GM21717 (cell line): ENCODE measurements at regions not wholly inside any gene's neighbourhood (a gene's known extent, or its start where the extent isn't known, plus 50 kb on each side); places are given as distances from the start of the nearest gene placed in this dataset.
"Not testable (repeated sequence)": the region's sequence is repeated elsewhere in the genome, so short reads cannot be mapped to it uniquely, and the experiment has no call there.

Experiments used
- ATAC-seq: cut with Tn5 transposase; IDR thresholded peaks from one replicate; pipeline ENCODE4 v1.9.1; 2021; ENCODE audit warnings: mild to moderate bottlenecking, moderate library complexity; ENCODE audit not compliant: unreplicated experiment

GRCh38 chr4:177235026-177235425 is 74.6 kb upstream of the NEIL3 start:
- ATAC-seq, result no peak

DNA sequence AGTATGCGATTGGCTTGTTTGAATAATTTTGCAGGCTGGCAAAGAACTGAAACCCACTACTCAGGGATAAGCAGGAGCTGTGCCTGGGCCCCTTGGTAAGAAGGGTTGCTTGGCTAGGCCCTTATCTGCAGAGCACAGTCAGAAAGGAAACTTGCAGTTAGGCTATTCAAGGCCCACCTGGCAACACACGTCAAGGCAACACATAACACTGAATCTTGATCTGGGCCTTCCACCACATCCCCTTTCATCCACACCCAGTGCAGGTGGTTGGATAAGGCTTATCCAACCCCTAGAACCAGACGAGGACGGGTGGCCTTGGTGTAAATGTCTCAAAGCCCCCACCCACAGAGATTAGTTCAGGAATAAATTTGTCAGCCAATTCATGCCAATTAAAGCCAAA is 72.8 kb upstream of the NEIL3 start:
- no peak for ATAC-seq

GRCh38 chr4:177237291-177237690 is 72.4 kb upstream of the NEIL3 start:
- ATAC-seq, result no peak

GRCh38 chr4:177239477-177239876 is 70.2 kb upstream of the NEIL3 start:
- no peak for ATAC-seq

DNA sequence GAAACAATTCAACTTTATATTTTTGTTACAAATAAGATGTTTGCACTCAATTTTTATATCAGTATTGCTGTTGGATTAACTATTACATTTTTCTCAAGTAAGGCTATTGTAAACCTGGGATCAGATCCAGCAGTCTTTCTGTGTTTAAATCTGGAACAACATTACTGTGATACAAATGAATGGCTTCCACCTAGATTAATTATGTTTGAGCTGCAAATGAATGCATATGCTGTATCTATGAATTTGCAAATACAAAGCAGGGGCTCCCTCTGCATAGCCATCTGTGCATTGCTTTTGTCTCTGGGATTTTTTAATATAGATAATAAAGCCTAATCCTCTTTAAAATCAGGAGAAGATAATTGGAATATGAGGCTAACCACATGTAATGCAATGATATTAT is 69.8 kb upstream of the NEIL3 start:
- ATAC-seq, result no peak

GRCh38 chr4:177242651-177243286 is 66.9 kb upstream of the NEIL3 start:
- ATAC-seq, result no peak

DNA sequence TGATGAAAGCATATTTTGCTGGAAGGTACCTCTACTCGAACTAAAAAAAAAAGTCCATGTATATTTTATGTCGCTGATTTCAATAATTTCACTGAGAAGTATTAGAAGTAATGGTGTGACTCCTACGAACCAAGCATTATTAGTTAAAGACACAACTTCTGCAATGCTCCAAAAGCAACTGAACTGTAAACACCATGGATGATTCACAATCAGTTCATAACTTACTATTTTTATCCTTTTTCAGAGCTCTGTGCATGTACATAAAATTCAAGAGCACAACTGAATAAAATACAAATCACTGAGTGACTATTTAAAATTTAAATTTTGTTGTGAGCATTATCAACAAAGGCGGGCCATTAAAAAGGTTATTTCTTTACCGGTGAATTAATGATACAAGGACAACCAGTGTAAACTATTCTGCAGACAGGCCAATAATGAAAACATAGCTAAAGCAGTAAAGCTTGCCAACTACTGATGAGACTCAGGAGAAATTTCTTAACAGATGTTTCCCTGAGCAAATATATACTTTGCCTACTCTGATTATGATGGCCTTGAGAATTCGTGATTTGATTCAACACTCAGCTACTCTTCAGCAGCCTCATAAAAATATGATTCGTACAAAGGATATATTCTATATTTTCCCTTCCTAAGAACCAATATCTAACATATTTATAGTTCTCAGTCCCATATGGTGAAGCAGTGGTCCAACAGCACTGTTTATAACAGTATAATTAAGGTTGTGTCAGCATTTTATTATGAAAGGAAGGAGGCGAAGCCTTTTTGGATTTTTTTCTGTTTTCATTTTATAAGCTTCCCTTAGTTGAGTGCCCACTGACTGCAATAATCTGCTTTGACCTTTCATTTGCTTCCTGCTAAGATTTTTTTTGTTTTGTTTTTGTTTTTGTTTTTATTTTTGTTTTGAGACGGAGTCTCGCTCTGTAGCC is 62.8 kb upstream of the NEIL3 start:
- no peak for ATAC-seq

- peak; percentile 91 for ATAC-seq
Observed at GRCh38 chr4:177250056-177250696, 59.5 kb upstream of the NEIL3 start.

DNA sequence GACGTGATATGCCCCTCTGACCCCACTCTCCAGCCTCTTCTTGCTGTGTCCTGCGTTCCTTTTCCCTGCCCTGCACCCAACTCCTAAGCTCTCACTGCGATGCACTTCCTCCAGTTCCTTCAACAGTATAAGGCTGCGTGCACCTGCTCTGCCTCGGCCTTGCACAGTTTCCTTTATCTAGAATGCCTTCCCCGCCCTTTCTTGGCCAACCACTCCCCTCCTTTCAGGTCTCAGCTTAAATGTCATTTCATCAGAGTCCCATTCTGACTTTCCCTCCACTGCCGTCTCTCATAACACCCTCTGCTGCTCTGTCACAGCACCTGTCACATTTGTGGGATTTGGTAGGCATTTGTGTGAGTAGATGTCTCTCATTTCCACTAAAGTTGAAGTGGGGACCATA is 58.4 kb upstream of the NEIL3 start:
- ATAC-seq, result no peak

DNA sequence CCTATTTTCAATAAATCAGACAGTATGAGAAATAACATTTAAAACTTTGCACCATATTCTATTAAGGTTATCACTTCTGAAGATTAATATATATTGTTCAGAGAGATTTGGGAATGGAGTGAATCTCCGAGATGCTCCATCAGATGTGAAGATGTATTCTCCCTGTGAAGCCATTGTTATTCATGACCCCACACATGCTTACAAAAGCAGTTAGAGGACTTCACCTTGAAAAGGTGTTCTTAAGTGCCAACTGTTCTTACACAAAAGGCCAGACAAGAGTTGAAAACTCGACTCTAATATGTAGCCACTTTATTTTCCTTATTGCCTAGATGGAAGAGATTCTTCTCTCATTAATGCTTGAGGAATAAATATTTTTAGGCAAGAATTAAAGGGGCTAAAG is 54.3 kb upstream of the NEIL3 start:
- ATAC-seq, result no peak

DNA sequence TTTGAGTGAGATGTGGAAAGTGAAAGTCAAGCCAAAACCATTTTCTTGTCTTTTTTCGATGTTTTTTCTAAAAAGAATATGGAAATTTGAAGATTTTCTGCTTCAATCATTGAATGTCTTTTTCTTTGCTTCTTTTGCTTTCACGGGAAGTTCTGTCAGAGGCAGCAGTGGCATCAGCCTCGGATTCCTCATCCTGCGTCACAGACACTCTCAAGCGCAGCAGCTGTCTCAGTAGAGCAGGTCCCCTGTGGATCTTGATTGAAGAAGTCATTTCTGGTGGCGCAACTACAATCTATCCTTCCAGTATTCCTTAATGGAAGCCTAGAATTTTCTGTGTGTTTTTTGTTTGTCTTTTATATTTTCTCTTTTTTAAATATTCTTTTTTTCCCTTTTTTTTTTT is 52.7 kb upstream of the NEIL3 start:
- ATAC-seq, result no peak

- ATAC-seq, result not testable (repeated sequence)
Observed at GRCh38 chr4:177259466-177259865, 50.2 kb upstream of the NEIL3 start.
